ENCODE measurements at regions not wholly inside any gene's neighbourhood (a gene's known extent, or its start where the extent isn't known, plus 50 kb on each side); places are given as distances from the start of the nearest gene placed in this dataset.

DNA sequence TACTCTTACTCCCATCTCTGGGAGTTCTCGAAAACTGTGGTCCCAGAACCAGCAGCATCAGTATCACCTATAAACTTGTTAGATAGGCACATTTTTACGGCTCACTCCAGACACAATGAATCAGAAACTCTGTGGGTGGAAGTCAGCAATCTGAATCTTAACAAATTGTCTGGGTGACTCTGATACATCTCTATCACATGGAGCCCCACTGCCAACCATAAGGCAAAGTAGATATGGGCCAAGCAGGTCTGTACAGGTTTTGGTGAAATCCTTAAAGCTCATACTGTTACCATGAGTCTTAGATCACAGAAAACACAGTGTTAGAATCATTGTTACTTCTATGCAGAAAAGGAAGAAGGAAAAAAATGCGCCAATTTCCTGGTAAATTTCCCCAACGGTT lies 122.5 kb upstream of the HCCS start:
- H3K27me3 ChIP-seq (ENCODE audit: insufficient read depth, low read length): no peaks in the 10 kb centered on the region
- no peaks in the 10 kb centered on the region for H3K4me1 ChIP-seq (ENCODE audit: insufficient read depth, low read length)
- no peak overlapping the region for H2AFZ ChIP-seq (ENCODE audit: low read length)
- no peaks in the 10 kb centered on the region for H3K36me3 ChIP-seq (ENCODE audit: insufficient read depth, low read length)
- H3K4me2 ChIP-seq (ENCODE audit: insufficient read depth, low read length): no peak overlapping the region
- TF ChIP-seq, protein P1, sequence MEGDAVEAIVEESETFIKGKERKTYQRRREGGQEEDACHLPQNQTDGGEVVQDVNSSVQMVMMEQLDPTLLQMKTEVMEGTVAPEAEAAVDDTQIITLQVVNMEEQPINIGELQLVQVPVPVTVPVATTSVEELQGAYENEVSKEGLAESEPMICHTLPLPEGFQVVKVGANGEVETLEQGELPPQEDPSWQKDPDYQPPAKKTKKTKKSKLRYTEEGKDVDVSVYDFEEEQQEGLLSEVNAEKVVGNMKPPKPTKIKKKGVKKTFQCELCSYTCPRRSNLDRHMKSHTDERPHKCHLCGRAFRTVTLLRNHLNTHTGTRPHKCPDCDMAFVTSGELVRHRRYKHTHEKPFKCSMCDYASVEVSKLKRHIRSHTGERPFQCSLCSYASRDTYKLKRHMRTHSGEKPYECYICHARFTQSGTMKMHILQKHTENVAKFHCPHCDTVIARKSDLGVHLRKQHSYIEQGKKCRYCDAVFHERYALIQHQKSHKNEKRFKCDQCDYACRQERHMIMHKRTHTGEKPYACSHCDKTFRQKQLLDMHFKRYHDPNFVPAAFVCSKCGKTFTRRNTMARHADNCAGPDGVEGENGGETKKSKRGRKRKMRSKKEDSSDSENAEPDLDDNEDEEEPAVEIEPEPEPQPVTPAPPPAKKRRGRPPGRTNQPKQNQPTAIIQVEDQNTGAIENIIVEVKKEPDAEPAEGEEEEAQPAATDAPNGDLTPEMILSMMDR (IDR thresholded peaks at IDR 0.05; ENCODE audit: extremely low read depth, low read depth, low read length): no peak
- H3K79me2 ChIP-seq (ENCODE audit: insufficient read depth, low read length): no peaks in the 10 kb centered on the region
- H4K20me1 ChIP-seq (ENCODE audit: insufficient read depth, low read length): no peaks in the 10 kb centered on the region
- no peak overlapping the region for H3K27ac ChIP-seq (ENCODE audit: low read depth, low read length)
- no peaks in the 10 kb centered on the region for H3K9me3 ChIP-seq (ENCODE audit: low read depth, low read length)
- H3K4me3 ChIP-seq (ENCODE audit: insufficient read depth, low read length): no peak overlapping the region
- DNase-seq (ENCODE audit: insufficient read length, low spot score, missing footprints): no peak

DNA sequence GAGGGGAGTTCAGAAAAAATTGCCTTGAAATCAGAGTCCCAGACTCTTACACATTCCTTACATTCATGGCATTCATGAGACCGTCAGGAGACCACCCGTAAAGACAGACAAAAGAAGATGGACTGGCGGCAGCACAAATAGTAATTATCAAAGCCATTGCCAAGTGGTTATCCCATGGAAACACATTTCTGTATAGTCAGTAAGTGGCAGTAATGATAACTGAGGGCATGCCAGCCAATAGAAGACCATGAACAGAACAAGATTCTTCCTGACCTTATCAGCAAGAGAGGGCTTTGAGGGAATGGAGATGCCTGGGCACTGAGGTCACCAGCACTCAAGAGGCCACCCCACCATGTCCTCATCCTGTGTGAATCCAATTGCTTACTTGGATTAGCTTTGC lies 121.7 kb upstream of the HCCS start:
- Histone ChIP-seq H3K27me3 (ENCODE audit: insufficient read depth, low read length) (no peaks in the 10 kb centered on the region), H3K79me2 (ENCODE audit: insufficient read depth, low read length) (no peaks in the 10 kb centered on the region), H3K4me1 (ENCODE audit: insufficient read depth, low read length) (no peaks in the 10 kb centered on the region), H3K4me2 (ENCODE audit: insufficient read depth, low read length) (no peak overlapping the region), H3K27ac (ENCODE audit: low read depth, low read length) (no peak overlapping the region), H3K9me3 (ENCODE audit: low read depth, low read length) (no peaks in the 10 kb centered on the region), H4K20me1 (ENCODE audit: insufficient read depth, low read length) (no peaks in the 10 kb centered on the region), H3K4me3 (ENCODE audit: insufficient read depth, low read length) (no peak overlapping the region), H3K36me3 (ENCODE audit: insufficient read depth, low read length) (no peaks in the 10 kb centered on the region), H2AFZ (ENCODE audit: low read length) (no peak overlapping the region)
- TF ChIP-seq, protein P1 (IDR thresholded peaks at IDR 0.05; ENCODE audit: extremely low read depth, low read depth, low read length): no peak
- no peak for DNase-seq (ENCODE audit: insufficient read length, low spot score, missing footprints)

DNA sequence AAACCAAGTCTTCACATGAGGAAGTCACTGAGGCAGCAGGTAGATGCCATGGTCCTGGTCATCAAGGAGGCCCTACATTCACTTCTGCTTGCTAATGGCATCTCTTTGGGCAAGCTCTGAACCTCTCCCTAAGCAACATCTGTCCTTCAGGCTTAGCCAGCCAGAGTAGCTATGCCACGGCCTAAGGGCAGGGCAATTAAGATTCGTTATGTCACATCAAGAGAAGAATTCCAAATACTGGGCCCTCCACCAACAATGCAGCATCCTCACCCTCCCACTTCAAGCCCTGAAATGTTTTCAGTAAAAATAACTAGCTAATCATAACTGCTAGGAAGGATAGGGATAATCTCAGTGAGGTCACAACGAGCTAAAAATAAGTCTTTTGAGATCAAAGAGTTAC lies 120.7 kb upstream of the HCCS start:
- no peak for DNase-seq (ENCODE audit: insufficient read length, low spot score, missing footprints)
- Histone ChIP-seq H3K79me2 (ENCODE audit: insufficient read depth, low read length) (no peaks in the 10 kb centered on the region), H3K4me3 (ENCODE audit: insufficient read depth, low read length) (no peak overlapping the region), H3K9me3 (ENCODE audit: low read depth, low read length) (no peaks in the 10 kb centered on the region), H3K4me1 (ENCODE audit: insufficient read depth, low read length) (no peaks in the 10 kb centered on the region), H3K27ac (ENCODE audit: low read depth, low read length) (no peak overlapping the region), H3K4me2 (ENCODE audit: insufficient read depth, low read length) (no peak overlapping the region), H3K27me3 (ENCODE audit: insufficient read depth, low read length) (no peaks in the 10 kb centered on the region), H2AFZ (ENCODE audit: low read length) (no peak overlapping the region), H3K36me3 (ENCODE audit: insufficient read depth, low read length) (no peaks in the 10 kb centered on the region), H4K20me1 (ENCODE audit: insufficient read depth, low read length) (no peaks in the 10 kb centered on the region)
- TF ChIP-seq, protein P1 (IDR thresholded peaks at IDR 0.05; ENCODE audit: extremely low read depth, low read depth, low read length): no peak

DNA sequence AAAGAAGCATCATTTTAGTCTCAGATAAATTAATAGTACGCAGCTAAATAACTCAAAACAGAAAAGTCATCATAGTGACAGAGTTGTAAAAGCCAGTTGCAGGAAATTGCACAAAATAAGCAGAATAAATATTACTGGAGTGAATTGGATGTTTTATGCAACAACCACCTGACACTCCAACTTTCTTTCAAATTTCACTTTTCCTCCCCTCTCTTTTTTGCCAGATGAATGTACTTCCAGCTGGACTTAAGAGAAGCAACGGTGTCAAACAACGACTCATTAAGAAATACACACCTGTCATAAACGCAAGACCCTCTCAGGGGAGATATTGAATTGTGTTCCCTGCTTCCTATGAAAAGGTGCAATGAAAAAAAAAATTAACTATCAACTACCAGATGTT lies 120.2 kb upstream of the HCCS start:
- no peak for DNase-seq (ENCODE audit: insufficient read length, low spot score, missing footprints)
- H4K20me1 ChIP-seq (ENCODE audit: insufficient read depth, low read length): no peaks in the 10 kb centered on the region
- H3K9me3 ChIP-seq (ENCODE audit: low read depth, low read length): no peaks in the 10 kb centered on the region
- H3K27ac ChIP-seq (ENCODE audit: low read depth, low read length): no peak overlapping the region
- no peaks in the 10 kb centered on the region for H3K4me1 ChIP-seq (ENCODE audit: insufficient read depth, low read length)
- H3K36me3 ChIP-seq (ENCODE audit: insufficient read depth, low read length): no peaks in the 10 kb centered on the region
- no peak overlapping the region for H2AFZ ChIP-seq (ENCODE audit: low read length)
- TF ChIP-seq, protein P1 (IDR thresholded peaks at IDR 0.05; ENCODE audit: extremely low read depth, low read depth, low read length): no peak
- no peaks in the 10 kb centered on the region for H3K27me3 ChIP-seq (ENCODE audit: insufficient read depth, low read length)
- no peaks in the 10 kb centered on the region for H3K79me2 ChIP-seq (ENCODE audit: insufficient read depth, low read length)
- H3K4me3 ChIP-seq (ENCODE audit: insufficient read depth, low read length): no peak overlapping the region
- no peak overlapping the region for H3K4me2 ChIP-seq (ENCODE audit: insufficient read depth, low read length)
